Inflammatory macrophage (primary cell): ENCODE measurements at regions not wholly inside any gene's neighbourhood (a gene's known extent, or its start where the extent isn't known, plus 50 kb on each side); places are given as distances from the start of the nearest gene placed in this dataset.
A peak's percentile ranks its signal among the peaks of the same experiment; 100 is the strongest.

ENCODE experiments used
- DNase-seq, 2 donors: peaks; one replicate each; pipeline ENCODE4 v3.0.0-alpha.2; 2020 to 2022

DNA sequence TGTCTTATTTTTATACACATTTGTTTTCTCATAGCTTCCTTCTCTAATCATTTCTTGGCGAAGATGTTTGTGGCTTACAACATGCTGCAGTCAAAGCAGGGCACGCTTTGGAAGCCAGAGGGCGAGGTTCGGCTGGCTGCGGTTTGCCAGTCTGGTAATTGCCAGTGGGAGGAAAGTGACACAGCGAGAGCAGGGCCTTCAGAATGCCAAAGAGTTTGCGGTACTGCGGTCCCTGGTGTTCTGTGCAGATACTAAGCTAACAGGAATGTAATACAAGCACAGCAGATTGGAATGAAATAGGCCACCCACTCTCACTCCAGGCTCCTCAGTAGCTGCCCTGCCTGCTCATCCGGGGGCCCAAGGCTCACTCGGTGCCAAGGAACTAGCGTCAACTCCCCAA lies 58.7 kb upstream of the TGM3 start:
- DNase-seq = peak in 1 of 2 donors; percentile 14

DNA sequence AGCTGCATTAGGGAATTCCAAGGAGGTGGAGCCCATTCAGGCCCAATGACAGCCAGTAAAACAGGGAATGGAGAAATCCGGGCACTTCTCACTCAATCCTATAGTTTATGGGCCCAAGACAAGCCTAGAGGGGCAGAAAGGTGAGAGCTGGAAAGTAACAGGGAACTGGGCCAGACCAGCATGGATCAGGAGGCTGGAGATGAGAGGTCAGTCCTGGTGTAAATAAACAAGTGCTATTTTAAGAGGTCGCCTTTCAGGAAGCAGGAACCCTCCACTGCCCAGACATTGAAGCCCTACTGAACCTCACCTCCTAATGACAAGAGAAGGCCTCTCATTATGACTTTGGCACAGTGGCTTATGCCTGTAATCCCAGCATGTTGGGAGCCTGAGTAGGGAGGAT lies 57.2 kb upstream of the TGM3 start:
- DNase-seq = no peak

DNA sequence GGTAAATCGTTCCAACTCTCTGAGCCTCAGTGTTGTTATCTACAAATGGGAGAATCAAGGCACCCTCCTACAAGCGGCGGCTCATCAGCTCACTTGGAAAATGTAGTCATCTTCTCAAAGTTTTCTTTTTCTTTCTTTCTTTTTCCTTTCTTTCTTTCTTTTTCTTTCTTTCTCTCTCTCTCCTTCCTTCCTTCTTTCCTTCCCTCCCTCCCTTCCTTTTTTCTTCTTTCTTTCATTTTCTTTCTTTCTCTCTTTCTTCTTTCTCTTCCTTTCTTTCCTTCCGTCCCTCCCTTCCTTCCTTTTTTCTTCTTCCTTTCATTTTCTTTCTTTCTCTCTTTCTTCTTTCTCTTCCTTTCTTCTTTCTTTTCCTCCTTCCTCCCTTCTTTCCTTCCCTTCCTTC lies 55.0 kb upstream of the TGM3 start:
- no peak for DNase-seq

DNA sequence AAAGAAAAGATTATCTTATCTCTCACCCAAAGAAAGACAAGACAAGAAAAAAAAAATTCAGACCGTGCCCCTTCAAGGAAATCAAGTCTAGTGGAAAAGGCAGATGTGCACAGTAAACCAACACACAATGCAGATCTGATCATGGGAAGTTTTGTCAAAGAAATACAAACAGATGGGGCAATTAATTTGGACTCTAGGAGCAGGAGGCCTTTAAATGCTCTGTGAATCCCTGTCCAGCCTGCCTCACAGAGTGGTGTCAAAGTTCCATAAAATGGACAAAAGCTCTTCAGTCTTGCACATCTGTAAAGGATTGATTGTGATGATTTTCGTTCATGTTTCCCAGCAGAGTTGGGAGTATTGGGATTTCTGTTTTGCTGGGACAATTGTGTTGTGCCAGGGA lies 53.1 kb upstream of the TGM3 start:
- no peak for DNase-seq

DNA sequence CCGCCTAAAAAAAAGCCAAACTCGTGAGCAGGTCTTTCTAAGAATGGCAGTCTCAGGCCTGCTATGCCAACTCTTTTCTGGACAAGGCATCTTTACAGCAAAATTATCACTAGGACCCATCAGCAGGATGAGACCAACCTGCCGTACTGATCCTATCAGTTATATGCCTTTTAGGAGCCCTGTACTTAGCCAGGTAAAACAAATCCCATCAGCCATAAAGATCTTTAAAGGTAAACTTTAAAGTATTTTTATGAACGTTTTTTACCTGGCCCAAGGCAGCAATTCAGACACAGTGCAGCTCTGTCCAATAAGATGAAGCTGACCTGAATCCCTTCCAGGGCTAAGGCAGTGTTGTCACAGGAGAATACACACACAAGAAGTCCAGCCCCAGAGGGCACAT lies 51.3 kb upstream of the TGM3 start:
- no peak for DNase-seq

DNA sequence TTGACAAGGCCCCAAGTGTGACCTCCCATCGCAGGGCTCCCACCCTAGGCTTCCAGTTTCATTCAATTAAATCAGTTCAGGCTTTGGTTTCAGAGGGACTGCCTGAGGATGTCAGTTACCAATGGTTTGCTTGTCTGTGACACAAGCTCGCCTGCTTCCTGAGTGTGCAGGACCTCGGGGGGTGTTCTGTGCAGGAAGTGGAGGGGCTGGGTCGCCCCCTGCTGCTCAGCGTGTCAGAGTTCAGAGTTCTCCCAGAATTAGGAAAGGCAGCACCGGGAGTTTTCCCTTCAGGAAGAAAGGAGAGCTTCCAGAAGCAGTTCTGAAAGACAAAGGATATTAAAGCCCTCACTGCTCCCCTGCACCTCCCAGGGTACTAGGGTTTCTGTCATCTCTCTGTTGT lies 50.8 kb upstream of the TGM3 start:
- no peak for DNase-seq

DNA sequence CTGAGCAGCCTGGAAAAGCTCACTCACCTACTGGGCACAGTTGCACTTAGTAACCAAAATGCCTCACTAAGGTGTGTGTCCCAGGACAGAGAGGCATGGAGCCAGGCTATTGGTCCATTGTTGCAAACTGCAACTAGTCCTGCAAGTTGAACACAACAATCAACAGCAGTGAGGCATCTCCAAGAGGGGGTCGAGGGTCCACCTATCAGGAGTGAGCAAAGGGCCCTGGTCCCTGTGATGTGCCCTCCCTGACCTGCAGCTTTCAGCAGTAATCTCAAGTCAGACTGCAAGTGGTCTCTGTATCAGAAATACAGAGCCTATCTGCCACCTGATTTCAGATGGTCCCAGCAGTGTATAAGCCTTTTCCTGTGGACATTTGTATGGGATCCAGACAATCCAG lies 50.2 kb upstream of the TGM3 start:
- DNase-seq = no peak
